Epithelial cell of esophagus (primary cell): ENCODE measurements at regions not wholly inside any gene's neighbourhood (a gene's known extent, or its start where the extent isn't known, plus 50 kb on each side); places are given as distances from the start of the nearest gene placed in this dataset.

Experiments
- DNase-seq: peaks from one replicate; pipeline ENCODE4 v3.0.0; 2010; ENCODE audit warnings: low read depth
- H3K4me3 ChIP-seq: 2 replicates; pipeline ENCODE4 v1.5.1; 2011; ENCODE audit warnings: mild to moderate bottlenecking, low read length, control low read depth
- CTCF ChIP-seq: IDR thresholded peaks from 2 replicates; pipeline ENCODE4 v1.5.1; 2011; ENCODE audit warnings: low read depth, mild to moderate bottlenecking, low read length, control low read depth, inconsistent platforms; ENCODE audit not compliant: insufficient read depth; ENCODE audit errors: missing control alignments

GRCh38 chr15:69815793-69816192 lies 281.9 kb downstream of the TLE3 start:
- TF ChIP-seq CTCF, result no peak
- no peak for DNase-seq
- H3K4me3 ChIP-seq, result no peak overlapping the region

- TF ChIP-seq CTCF, result no peak
- H3K4me3 ChIP-seq, result no peak overlapping the region
- no peak for DNase-seq
These were observed 281.2 kb downstream of the TLE3 start for GRCh38 chr15:69816522-69816921.

GRCh38 chr15:69818529-69818928 lies 279.2 kb downstream of the TLE3 start:
- no peak overlapping the region for H3K4me3 ChIP-seq
- TF ChIP-seq CTCF, result no peak
- DNase-seq, result no peak

- H3K4me3 ChIP-seq, result no peak overlapping the region
- TF ChIP-seq CTCF, result no peak
- DNase-seq, result no peak
These were observed 278.3 kb downstream of the TLE3 start for GRCh38 chr15:69819371-69819770.

- TF ChIP-seq CTCF, result no peak
These were observed 276.9 kb downstream of the TLE3 start for GRCh38 chr15:69820819-69821218.

GRCh38 chr15:69823223-69823907 lies 274.4 kb downstream of the TLE3 start:
- no peak for TF ChIP-seq CTCF
- DNase-seq, result no peak
- no peak overlapping the region for H3K4me3 ChIP-seq

More at GRCh38 chr15:69820819-69821218, 276.9 kb downstream of the TLE3 start:
- no peak for DNase-seq
- no peak overlapping the region for H3K4me3 ChIP-seq
